HUDEP-2 (cell line): ENCODE measurements at regions not wholly inside any gene's neighbourhood (a gene's known extent, or its start where the extent isn't known, plus 50 kb on each side); places are given as distances from the start of the nearest gene placed in this dataset.

Experiments
- DNase-seq, 76 experiments: peaks; one replicate each; lab custom pipeline; 2025; ENCODE audit not compliant: unreplicated experiment in 76 of 76; lab: John Stamatoyannopoulos, UW

- DNase-seq: no peak
Observed at GRCh38 chr15:47409038-47409437, 308.3 kb upstream of the SEMA6D start.

- DNase-seq: no peak
Observed at GRCh38 chr15:47409600-47409999, 307.7 kb upstream of the SEMA6D start.

- no peak for DNase-seq
Observed at GRCh38 chr15:47410247-47410646, 307.1 kb upstream of the SEMA6D start.

- no peak for DNase-seq
Observed at GRCh38 chr15:47411733-47412132, 305.6 kb upstream of the SEMA6D start.

- no peak for DNase-seq
Observed at GRCh38 chr15:47412136-47412535, 305.2 kb upstream of the SEMA6D start.

- DNase-seq: no peak
Observed at GRCh38 chr15:47412802-47413201, 304.5 kb upstream of the SEMA6D start.

- no peak for DNase-seq
Observed at GRCh38 chr15:47414207-47414606, 303.1 kb upstream of the SEMA6D start.

GRCh38 chr15:47415539-47415971 lies 301.8 kb upstream of the SEMA6D start:
- no peak for DNase-seq

- no peak for DNase-seq
Observed at GRCh38 chr15:47422881-47423665, 294.2 kb upstream of the SEMA6D start.

GRCh38 chr15:47427463-47427862 lies 289.8 kb upstream of the SEMA6D start:
- no peak for DNase-seq

GRCh38 chr15:47429376-47429775 lies 287.9 kb upstream of the SEMA6D start:
- no peak for DNase-seq

GRCh38 chr15:47431501-47431900 lies 285.8 kb upstream of the SEMA6D start:
- no peak for DNase-seq

GRCh38 chr15:47432826-47433225 lies 284.5 kb upstream of the SEMA6D start:
- no peak for DNase-seq

GRCh38 chr15:47434596-47434995 lies 282.7 kb upstream of the SEMA6D start:
- DNase-seq: no peak

GRCh38 chr15:47437491-47437890 lies 279.8 kb upstream of the SEMA6D start:
- DNase-seq: no peak

GRCh38 chr15:47439146-47440111 lies 277.9 kb upstream of the SEMA6D start:
- no peak for DNase-seq

- DNase-seq: no peak
Observed at GRCh38 chr15:47442371-47442770, 274.9 kb upstream of the SEMA6D start.

GRCh38 chr15:47443839-47444238 lies 273.5 kb upstream of the SEMA6D start:
- no peak for DNase-seq

- DNase-seq: no peak
Observed at GRCh38 chr15:47445723-47446392, 271.4 kb upstream of the SEMA6D start.

- DNase-seq: no peak
Observed at GRCh38 chr15:47460795-47461573, 256.3 kb upstream of the SEMA6D start.
